OCI-LY1 (cell line): ENCODE measurements at regions not wholly inside any gene's neighbourhood (a gene's known extent, or its start where the extent isn't known, plus 50 kb on each side); places are given as distances from the start of the nearest gene placed in this dataset.

Experiments used
- H2AFZ ChIP-seq: fragments of 200-600 bp; sonication (generic), shearing (Covaris generic); 2 replicates; pipeline ENCODE4 v1.6.0; 2014; ENCODE audit warnings: antibody characterized with exemption, mild to moderate bottlenecking, low read length
- H3F3A ChIP-seq: fragments of 200-600 bp; sonication (generic), shearing (Covaris generic); 2 replicates; pipeline ENCODE4 v1.6.0; 2014; ENCODE audit warnings: mild to moderate bottlenecking, antibody characterized with exemption, low read length, moderate library complexity; ENCODE audit not compliant: insufficient read depth
- H3K27ac ChIP-seq: fragments of 200-600 bp; sonication (generic); 2 replicates; pipeline ENCODE4 v1.5.1; 2014; ENCODE audit warnings: low read length, mixed run types, mild to moderate bottlenecking, low read depth; ENCODE audit not compliant: poor library complexity, severe bottlenecking
- H3K27me3 ChIP-seq: fragments of 200-600 bp; sonication (generic); 2 replicates; pipeline ENCODE4 v1.6.0; 2014; ENCODE audit warnings: antibody characterized with exemption, mild to moderate bottlenecking, low read length, moderate library complexity; ENCODE audit not compliant: insufficient read depth
- H3K36me3 ChIP-seq: fragments of 200-600 bp; sonication (generic); 2 replicates; pipeline ENCODE4 v1.6.1; 2014; ENCODE audit warnings: mild to moderate bottlenecking, antibody characterized with exemption, low read length, moderate library complexity, mixed read lengths; ENCODE audit not compliant: insufficient read depth
- H3K4me1 ChIP-seq: fragments of 200-600 bp; sonication (generic); 2 replicates; pipeline ENCODE4 v1.5.1; 2014; ENCODE audit warnings: mild to moderate bottlenecking, low read length, moderate library complexity; ENCODE audit not compliant: insufficient read depth, severe bottlenecking
- H3K4me2 ChIP-seq: fragments of 200-600 bp; sonication (generic), shearing (Covaris generic); 2 replicates; pipeline ENCODE4 v1.6.1; 2014; ENCODE audit warnings: low read length
- H3K4me3 ChIP-seq: fragments of 200-600 bp; sonication (generic); 2 replicates; pipeline ENCODE4 v1.5.1; 2014; ENCODE audit warnings: low read length, low read depth, mild to moderate bottlenecking, mixed read lengths; ENCODE audit not compliant: poor library complexity, severe bottlenecking
- H3K79me2 ChIP-seq: fragments of 200-600 bp; shearing (Covaris generic); 2 replicates; pipeline ENCODE4 v1.6.1; 2016; ENCODE audit warnings: mixed run types, low read length, mixed read lengths; ENCODE audit not compliant: insufficient read depth
- H3K9ac ChIP-seq: fragments of 200-600 bp; sonication (generic), shearing (Covaris generic); 2 replicates; pipeline ENCODE4 v1.6.1; 2014; ENCODE audit warnings: mild to moderate bottlenecking, low read length, mixed read lengths
- H3K9me2 ChIP-seq: fragments of 200-600 bp; sonication (generic), shearing (Covaris generic); 2 replicates; pipeline ENCODE4 v1.6.1; 2014; ENCODE audit warnings: low read depth, mild to moderate bottlenecking, low read length, mixed read lengths
- H3K9me3 ChIP-seq: fragments of 200-600 bp; shearing (Covaris generic); 2 replicates; pipeline ENCODE4 v1.6.1; 2014; ENCODE audit warnings: low read length, mixed read lengths
- H4K20me1 ChIP-seq: fragments of 200-600 bp; sonication (generic), shearing (Covaris generic); 2 replicates; pipeline ENCODE4 v1.6.0; 2016; ENCODE audit warnings: mild to moderate bottlenecking, low read length; ENCODE audit not compliant: insufficient read depth
- EZH2 ChIP-seq: fragments of 200-600 bp; sonication (generic), shearing (Covaris generic); IDR thresholded peaks from 2 replicates; pipeline ENCODE4 v1.8.0; 2017; ENCODE audit warnings: borderline replicate concordance, mixed run types, mild to moderate bottlenecking, antibody characterized with exemption, low read length, moderate library complexity, mixed read lengths
- TF ChIP-seq, protein P1 (sequence below): fragments of 200-600 bp; sonication (generic), shearing (Covaris generic); IDR thresholded peaks from 2 replicates; pipeline ENCODE4 v1.5.1; 2017; ENCODE audit warnings: mild to moderate bottlenecking, antibody characterized with exemption, low read length, moderate library complexity, mixed read lengths

DNA sequence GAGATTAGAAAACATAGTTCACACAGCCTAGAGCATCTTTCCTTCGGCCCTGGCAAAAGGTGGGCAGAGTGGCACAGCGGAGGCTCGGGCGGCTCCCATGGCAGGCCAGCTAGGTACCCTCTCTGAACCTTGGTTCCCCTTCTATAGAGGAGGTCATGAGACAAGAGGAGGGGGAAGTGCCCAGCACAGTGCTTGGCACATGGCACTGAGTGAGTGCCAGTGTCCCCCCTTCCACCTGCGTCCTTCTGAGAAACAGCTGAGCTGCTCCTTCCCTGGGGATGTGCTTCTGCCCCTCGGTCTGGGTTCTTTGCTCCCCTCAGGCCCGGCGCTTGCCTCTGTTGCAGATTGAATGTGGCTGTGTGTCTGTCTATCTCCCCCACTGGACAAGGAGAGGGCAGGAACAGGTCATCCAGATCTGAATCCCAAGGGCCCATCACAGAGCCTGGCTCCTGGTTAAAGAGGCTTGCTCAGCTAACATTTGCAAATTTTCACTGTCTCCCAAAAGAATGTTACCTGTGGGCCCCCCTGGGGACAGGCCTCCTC lies 165.6 kb downstream of the USP12 start:
- no peak overlapping the region for H2AFZ ChIP-seq
- H3K9me3 ChIP-seq: no peaks in the 10 kb centered on the region
- TF ChIP-seq, protein P1, sequence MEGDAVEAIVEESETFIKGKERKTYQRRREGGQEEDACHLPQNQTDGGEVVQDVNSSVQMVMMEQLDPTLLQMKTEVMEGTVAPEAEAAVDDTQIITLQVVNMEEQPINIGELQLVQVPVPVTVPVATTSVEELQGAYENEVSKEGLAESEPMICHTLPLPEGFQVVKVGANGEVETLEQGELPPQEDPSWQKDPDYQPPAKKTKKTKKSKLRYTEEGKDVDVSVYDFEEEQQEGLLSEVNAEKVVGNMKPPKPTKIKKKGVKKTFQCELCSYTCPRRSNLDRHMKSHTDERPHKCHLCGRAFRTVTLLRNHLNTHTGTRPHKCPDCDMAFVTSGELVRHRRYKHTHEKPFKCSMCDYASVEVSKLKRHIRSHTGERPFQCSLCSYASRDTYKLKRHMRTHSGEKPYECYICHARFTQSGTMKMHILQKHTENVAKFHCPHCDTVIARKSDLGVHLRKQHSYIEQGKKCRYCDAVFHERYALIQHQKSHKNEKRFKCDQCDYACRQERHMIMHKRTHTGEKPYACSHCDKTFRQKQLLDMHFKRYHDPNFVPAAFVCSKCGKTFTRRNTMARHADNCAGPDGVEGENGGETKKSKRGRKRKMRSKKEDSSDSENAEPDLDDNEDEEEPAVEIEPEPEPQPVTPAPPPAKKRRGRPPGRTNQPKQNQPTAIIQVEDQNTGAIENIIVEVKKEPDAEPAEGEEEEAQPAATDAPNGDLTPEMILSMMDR: no peak
- TF ChIP-seq EZH2: no peak
- H3K27me3 ChIP-seq: no peaks in the 10 kb centered on the region
- H3K4me2 ChIP-seq: no peak overlapping the region
- H3K4me3 ChIP-seq: no peak overlapping the region
- no peaks in the 10 kb centered on the region for H4K20me1 ChIP-seq
- no peaks in the 10 kb centered on the region for H3K36me3 ChIP-seq
- H3F3A ChIP-seq: no peaks in the 10 kb centered on the region
- no peak overlapping the region for H3K9ac ChIP-seq
- no peak overlapping the region for H3K27ac ChIP-seq
- no peaks in the 10 kb centered on the region for H3K4me1 ChIP-seq
- H3K9me2 ChIP-seq: no peaks in the 10 kb centered on the region
- H3K79me2 ChIP-seq: no peaks in the 10 kb centered on the region

DNA sequence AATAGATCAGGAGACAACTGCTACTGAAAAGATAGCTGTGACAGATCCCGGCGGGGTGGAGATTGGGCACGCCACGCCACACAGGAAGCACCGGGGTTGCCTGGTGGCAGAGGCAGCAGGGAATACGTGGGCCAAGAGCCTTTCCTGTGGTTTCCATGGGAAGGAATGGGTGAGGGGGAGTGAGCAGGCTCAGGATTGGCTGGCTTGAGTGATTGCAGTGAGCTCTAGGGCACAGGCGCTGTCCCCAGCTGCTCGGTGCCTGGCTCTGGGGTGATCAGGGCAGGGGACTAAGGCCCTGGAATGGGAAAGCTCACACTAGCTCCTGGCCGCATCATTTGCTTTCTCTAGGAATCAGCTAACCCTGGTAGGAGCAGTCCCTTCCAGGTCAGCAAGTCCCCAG lies 166.1 kb downstream of the USP12 start:
- Histone ChIP-seq H3K27ac (no peak overlapping the region), H3K9me2 (no peaks in the 10 kb centered on the region), H3K27me3 (no peaks in the 10 kb centered on the region), H3K79me2 (no peaks in the 10 kb centered on the region), H3K9ac (no peak overlapping the region), H3F3A (no peaks in the 10 kb centered on the region), H3K36me3 (no peaks in the 10 kb centered on the region), H3K4me2 (no peak overlapping the region), H4K20me1 (no peaks in the 10 kb centered on the region), H3K9me3 (no peaks in the 10 kb centered on the region), H3K4me3 (no peak overlapping the region), H2AFZ (no peak overlapping the region), H3K4me1 (no peaks in the 10 kb centered on the region)
- no peak for TF ChIP-seq EZH2
- TF ChIP-seq, protein P1: no peak

DNA sequence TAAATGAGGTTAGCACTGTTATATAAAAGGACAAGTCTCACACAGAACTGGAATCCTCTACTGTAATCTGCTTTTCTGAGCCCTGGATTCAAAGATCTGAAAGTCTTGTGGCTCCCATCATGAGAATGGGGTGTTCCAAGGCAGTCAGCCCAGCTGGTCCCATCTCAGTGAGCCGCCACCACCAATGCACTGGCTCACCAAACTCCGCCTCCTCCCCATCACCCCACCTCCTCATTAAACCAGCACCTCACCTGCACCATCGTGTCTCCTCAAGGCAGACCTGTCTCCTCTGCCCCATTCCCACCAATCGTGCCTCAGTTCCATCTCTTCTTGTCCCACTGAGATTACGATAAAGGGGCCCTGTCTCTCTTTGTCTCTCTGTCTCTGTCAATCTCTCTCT lies 166.7 kb downstream of the USP12 start:
- Histone ChIP-seq H3K9me2 (no peaks in the 10 kb centered on the region), H4K20me1 (no peaks in the 10 kb centered on the region), H2AFZ (no peak overlapping the region), H3K79me2 (no peaks in the 10 kb centered on the region), H3K4me3 (no peak overlapping the region), H3K4me2 (no peak overlapping the region), H3K36me3 (no peaks in the 10 kb centered on the region), H3K27ac (no peak overlapping the region), H3K4me1 (no peaks in the 10 kb centered on the region), H3K9ac (no peak overlapping the region), H3K9me3 (no peaks in the 10 kb centered on the region), H3K27me3 (no peaks in the 10 kb centered on the region), H3F3A (no peaks in the 10 kb centered on the region)
- no peak for TF ChIP-seq EZH2
- TF ChIP-seq, protein P1: no peak
